H1 (cell line): ENCODE measurements at regions not wholly inside any gene's neighbourhood (a gene's known extent, or its start where the extent isn't known, plus 50 kb on each side); places are given as distances from the start of the nearest gene placed in this dataset.

Experiments
- CTCF ChIA-PET: fragments of 300-600 bp; sonication (Branson Sonifier 250); formaldehyde crosslinking; loops from one replicate; lab custom pipeline; 2021; ENCODE audit not compliant: partially characterized antibody; lab: Charles Lee
- POLR2A ChIA-PET: fragments of 300-600 bp; sonication (Branson Sonifier 250); formaldehyde crosslinking; loops from one replicate; lab custom pipeline; 2021; ENCODE audit warnings: inconsistent platforms; ENCODE audit not compliant: partially characterized antibody; lab: Charles Lee
- DNase-seq, 2 experiments: peaks; one replicate each; pipeline versions ENCODE4 v3.0.0 to v3.0.0-alpha.2; 2010 to 2022; ENCODE audit warnings: low spot score in 2 of 2, low read depth in 1 of 2, mixed read lengths in 1 of 2
- FAIRE-seq: peaks from 2 replicates; lab custom pipeline; 2011; peaks lifted over from hg19 to GRCh38; lab: Jason Lieb, UNC
- H2AFZ ChIP-seq: 2 replicates; pipeline ENCODE4 v1.8.1; 2012; ENCODE audit warnings: low read length, inconsistent platforms
- H2AK5ac ChIP-seq: 2 replicates; pipeline ENCODE4 v1.6.1; 2013; ENCODE audit warnings: low read depth, low read length
- H2BK120ac ChIP-seq: replicated peaks from 2 replicates; pipeline ENCODE3; 2013; ENCODE audit warnings: low read depth, low read length, inconsistent platforms
- H2BK12ac ChIP-seq: 2 replicates; pipeline ENCODE4 v1.6.1; 2013; ENCODE audit warnings: low read depth, low read length
- H2BK15ac ChIP-seq: 2 replicates; pipeline ENCODE4 v1.6.1; 2013; ENCODE audit warnings: low read length
- H2BK20ac ChIP-seq: 2 replicates; pipeline ENCODE4 v1.6.1; 2013; ENCODE audit warnings: low read length
- H2BK5ac ChIP-seq: 2 replicates; pipeline ENCODE4 v1.6.1; 2013; ENCODE audit warnings: low read depth, low read length
- H3K14ac ChIP-seq: 2 replicates; pipeline ENCODE4 v1.6.1; 2013; ENCODE audit warnings: inconsistent platforms; ENCODE audit not compliant: insufficient read length
- H3K18ac ChIP-seq: 2 replicates; pipeline ENCODE4 v1.6.1; 2013; ENCODE audit warnings: low read length; ENCODE audit errors: extremely low read depth
- H3K23ac ChIP-seq: 2 replicates; pipeline ENCODE4 v1.6.1; 2013; ENCODE audit warnings: inconsistent platforms; ENCODE audit not compliant: insufficient read length
- H3K23me2 ChIP-seq: 2 replicates; pipeline ENCODE4 v1.6.1; 2013; ENCODE audit warnings: low read depth, low read length
- H3K27ac ChIP-seq: 2 replicates; pipeline ENCODE4 v1.6.1; 2011; ENCODE audit warnings: low read depth, low read length, inconsistent platforms
- H3K27me3 ChIP-seq, 4 experiments: replicated peaks in 1 of 4; 1 replicate in 1 of 4; 2 replicates in 3 of 4; pipeline versions ENCODE4 v1.6.1 to v1.8.1; 2011 to 2013; ENCODE audit warnings: low read length in 3 of 4, mild to moderate bottlenecking in 3 of 4, inconsistent platforms in 2 of 4, mixed read lengths in 2 of 4, moderate library complexity in 1 of 4; ENCODE audit not compliant: control insufficient read depth in 3 of 4, insufficient read depth in 3 of 4; ENCODE audit errors: extremely low read depth in 1 of 4
- H3K36me3 ChIP-seq, 4 experiments: 2 replicates each; pipeline versions ENCODE4 v1.6.1 to v1.8.1; 2011 to 2013; ENCODE audit warnings: mild to moderate bottlenecking in 4 of 4, low read length in 3 of 4, moderate library complexity in 2 of 4, control low read depth in 1 of 4, inconsistent platforms in 1 of 4; ENCODE audit not compliant: insufficient read depth in 4 of 4, control insufficient read depth in 2 of 4
- H3K4ac ChIP-seq: replicated peaks from 2 replicates; pipeline ENCODE3; 2013; ENCODE audit warnings: low read length, low read depth, mixed read lengths, inconsistent platforms; ENCODE audit not compliant: insufficient read length
- H3K4me1 ChIP-seq, 4 experiments: replicated peaks in 1 of 4; 1 replicate in 1 of 4; 2 replicates in 3 of 4; pipeline versions ENCODE4 v1.6.1 to v1.8.1; 2011 to 2013; ENCODE audit warnings: low read length in 3 of 4, inconsistent platforms in 2 of 4, mixed read lengths in 1 of 4; ENCODE audit not compliant: insufficient read depth in 4 of 4, control insufficient read depth in 3 of 4
- H3K4me2 ChIP-seq, 2 experiments: 2 replicates each; pipeline versions ENCODE4 v1.6.1 to v1.8.1; 2011 to 2013; ENCODE audit warnings: low read depth in 2 of 2, low read length in 2 of 2, control low read depth in 1 of 2, inconsistent platforms in 1 of 2, mild to moderate bottlenecking in 1 of 2; ENCODE audit not compliant: insufficient read depth in 1 of 2
- H3K4me3 ChIP-seq, 4 experiments: fragments of 200-600, 300-600 bp in 1 of 4; sonication (generic), shearing (Covaris generic), sonication (Bioruptor Twin) in 1 of 4; 2 replicates each; pipeline versions ENCODE4 v1.5.1 to v1.8.1; 2011 to 2016; ENCODE audit warnings: low read length in 4 of 4, low read depth in 3 of 4, control low read depth in 2 of 4, inconsistent platforms in 2 of 4, mild to moderate bottlenecking in 2 of 4, mixed read lengths in 1 of 4, moderate library complexity in 1 of 4; ENCODE audit not compliant: insufficient read depth in 2 of 4; ENCODE audit errors: extremely low read depth in 1 of 4
- H3K56ac ChIP-seq: replicated peaks from 2 replicates; pipeline ENCODE3; 2013; ENCODE audit warnings: low read depth, mild to moderate bottlenecking, mixed read lengths, low read length, inconsistent platforms; ENCODE audit not compliant: insufficient read length
- H3K79me1 ChIP-seq: 2 replicates; pipeline ENCODE4 v1.6.1; 2013; ENCODE audit warnings: low read depth, low read length, control low read depth
- H3K79me2 ChIP-seq, 2 experiments: 2 replicates each; pipeline versions ENCODE4 v1.6.1 to v1.8.1; 2012 to 2013; ENCODE audit warnings: low read length in 2 of 2, mild to moderate bottlenecking in 2 of 2, inconsistent platforms in 1 of 2; ENCODE audit not compliant: insufficient read depth in 2 of 2, control insufficient read depth in 1 of 2
- H3K9ac ChIP-seq, 4 experiments: replicated peaks in 1 of 4; 1 replicate in 1 of 4; 2 replicates in 3 of 4; pipeline versions ENCODE4 v1.6.1 to v1.8.1; 2011 to 2013; ENCODE audit warnings: low read depth in 3 of 4, low read length in 3 of 4, control low read depth in 2 of 4, mild to moderate bottlenecking in 2 of 4, moderate library complexity in 2 of 4, inconsistent platforms in 1 of 4; ENCODE audit errors: extremely low read depth in 1 of 4
- H3K9me3 ChIP-seq, 2 experiments: 2 replicates each; pipeline versions ENCODE4 v1.6.1 to v1.8.1; 2012 to 2013; ENCODE audit warnings: mild to moderate bottlenecking in 2 of 2, moderate library complexity in 2 of 2, control low read depth in 1 of 2, inconsistent platforms in 1 of 2, low read depth in 1 of 2, low read length in 1 of 2, mixed read lengths in 1 of 2; ENCODE audit not compliant: insufficient read depth in 2 of 2
- H4K20me1 ChIP-seq, 2 experiments: replicated peaks in 1 of 2; 2 replicates each; pipeline versions ENCODE3 to v1.8.1; 2011 to 2013; ENCODE audit warnings: inconsistent platforms in 2 of 2, low read length in 2 of 2, mild to moderate bottlenecking in 1 of 2; ENCODE audit not compliant: insufficient read depth in 2 of 2, control insufficient read depth in 1 of 2
- H4K5ac ChIP-seq: 2 replicates; pipeline ENCODE4 v1.6.1; 2013; ENCODE audit warnings: low read length, low read depth, mixed read lengths, inconsistent platforms; ENCODE audit not compliant: insufficient read length
- H4K8ac ChIP-seq: 2 replicates; pipeline ENCODE4 v1.8.0; 2013; ENCODE audit warnings: mild to moderate bottlenecking, moderate library complexity, low read length, inconsistent platforms; ENCODE audit not compliant: insufficient read depth; ENCODE audit errors: extremely low read depth
- H4K91ac ChIP-seq: replicated peaks from 2 replicates; pipeline ENCODE3; 2013; ENCODE audit warnings: low read length, mixed read lengths, inconsistent platforms; ENCODE audit not compliant: insufficient read length
- CBX8 ChIP-seq: fragments of 300-800, 300-1000 bp; sonication (generic); IDR thresholded peaks from 2 replicates; pipeline ENCODE4 v1.7.1; 2016; ENCODE audit warnings: low read depth, low read length, borderline replicate concordance
- CTCF ChIP-seq, 3 experiments: IDR thresholded peaks; 1 replicate in 2 of 3; 2 replicates in 1 of 3; pipeline versions ENCODE4 v1.5.1 to v1.6.1; 2011; ENCODE audit warnings: low read length in 3 of 3, mild to moderate bottlenecking in 3 of 3, inconsistent platforms in 2 of 3, low read depth in 1 of 3, moderate library complexity in 1 of 3; ENCODE audit not compliant: insufficient read depth in 1 of 3; ENCODE audit errors: control extremely low read depth in 1 of 3
- MAFK ChIP-seq: IDR thresholded peaks from 2 replicates; pipeline ENCODE4 v1.6.1; 2012; ENCODE audit warnings: low read depth, mild to moderate bottlenecking, improper control_type of control experiment, low read length

GRCh38 chr4:62275470-62275869 is 1075.3 kb downstream of the ADGRL3 start:
- no peak overlapping the region for H3K14ac ChIP-seq
- no peaks in the 10 kb centered on the region for H4K20me1 ChIP-seq
- ChIA-PET CTCF (interaction anchor here (0.8 kb wide), 1 partner anchor 8 kb away, joined by 3 read pairs; no protein-coding TSS in a partner anchor), POLR2A (no interaction called here)
- H3K23ac ChIP-seq = no peak overlapping the region
- FAIRE-seq (no peak), DNase-seq (no peak)
- H3K36me3 ChIP-seq = no peaks in the 10 kb centered on the region
- H2AK5ac ChIP-seq = no peak overlapping the region
- H2BK120ac ChIP-seq = no peak overlapping the region
- TF ChIP-seq MAFK (no peak), CTCF (IDR thresholded peaks at IDR 0.05; ENCODE audit: control extremely low read depth in 1 of 3, insufficient read depth in 1 of 3, low read depth in 1 of 3, low read length in 3 of 3) (no peak), CBX8 (no peak)
- H4K5ac ChIP-seq = no peak overlapping the region
- H3K4ac ChIP-seq = no peak overlapping the region
- no peak overlapping the region for H3K9ac ChIP-seq
- H4K8ac ChIP-seq = no peak overlapping the region
- no peaks in the 10 kb centered on the region for H3K23me2 ChIP-seq
- no peak overlapping the region for H2BK20ac ChIP-seq
- H3K27ac ChIP-seq = no peak overlapping the region
- no peaks in the 10 kb centered on the region for H3K27me3 ChIP-seq
- no peak overlapping the region for H4K91ac ChIP-seq
- no peaks in the 10 kb centered on the region for H3K4me1 ChIP-seq
- no peak overlapping the region for H3K18ac ChIP-seq
- H2AFZ ChIP-seq = no peak overlapping the region
- no peak overlapping the region for H2BK12ac ChIP-seq
- H2BK15ac ChIP-seq = no peak overlapping the region
- H3K79me1 ChIP-seq = no peaks in the 10 kb centered on the region
- no peaks in the 10 kb centered on the region for H3K9me3 ChIP-seq
- no peak overlapping the region for H3K4me2 ChIP-seq
- H3K4me3 ChIP-seq = no peak overlapping the region
- no peaks in the 10 kb centered on the region for H3K79me2 ChIP-seq
- H2BK5ac ChIP-seq = no peak overlapping the region
- no peak overlapping the region for H3K56ac ChIP-seq
